ENCODE measurements at regions not wholly inside any gene's neighbourhood (a gene's known extent, or its start where the extent isn't known, plus 50 kb on each side); places are given as distances from the start of the nearest gene placed in this dataset.

DNA sequence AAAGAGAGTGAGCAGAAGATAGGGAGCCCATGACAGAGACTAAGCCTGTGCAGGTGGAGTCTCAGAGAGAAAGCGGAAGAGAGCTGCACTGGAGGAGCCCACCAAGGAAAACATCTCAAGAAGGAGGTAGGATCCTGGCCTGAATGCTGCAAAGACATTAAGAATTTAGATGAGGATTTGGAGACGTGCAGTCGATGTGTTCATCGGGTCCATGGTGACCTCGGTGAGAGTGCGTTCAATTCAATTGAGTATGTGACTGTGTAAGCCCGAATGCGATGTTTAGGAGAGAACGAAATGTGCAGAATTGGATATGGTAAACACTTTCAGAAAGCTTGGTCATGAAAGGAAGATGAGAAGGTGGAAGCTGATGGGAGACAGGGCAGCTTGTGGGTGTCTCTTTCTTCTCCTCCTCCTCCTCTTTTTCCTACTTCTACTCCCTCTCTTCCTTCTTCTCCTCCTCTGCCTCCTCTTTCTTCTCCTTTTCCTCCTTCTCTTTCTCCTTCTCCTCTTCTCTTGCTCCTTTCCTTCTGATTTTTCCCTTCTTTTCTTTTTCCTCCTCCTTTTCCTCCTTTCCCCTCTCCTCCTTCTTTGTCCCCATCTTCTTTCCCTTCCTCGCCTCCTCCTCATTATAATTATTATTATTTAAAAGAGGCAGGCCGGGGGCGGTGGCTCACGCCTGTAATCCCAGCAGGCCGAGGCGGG lies 276.0 kb downstream of the RPS24 start:
- no peak for ATAC-seq
- POLR2A ChIA-PET = interaction anchor here (0.6 kb wide), 1 partner anchor 328 kb away, joined by 5 read pairs; no protein-coding TSS in a partner anchor
- no peak overlapping the region for H3K4me3 ChIP-seq (replicated peaks in 1 of 2; ENCODE audit: low read depth in 1 of 2, low read length in 2 of 2)

DNA sequence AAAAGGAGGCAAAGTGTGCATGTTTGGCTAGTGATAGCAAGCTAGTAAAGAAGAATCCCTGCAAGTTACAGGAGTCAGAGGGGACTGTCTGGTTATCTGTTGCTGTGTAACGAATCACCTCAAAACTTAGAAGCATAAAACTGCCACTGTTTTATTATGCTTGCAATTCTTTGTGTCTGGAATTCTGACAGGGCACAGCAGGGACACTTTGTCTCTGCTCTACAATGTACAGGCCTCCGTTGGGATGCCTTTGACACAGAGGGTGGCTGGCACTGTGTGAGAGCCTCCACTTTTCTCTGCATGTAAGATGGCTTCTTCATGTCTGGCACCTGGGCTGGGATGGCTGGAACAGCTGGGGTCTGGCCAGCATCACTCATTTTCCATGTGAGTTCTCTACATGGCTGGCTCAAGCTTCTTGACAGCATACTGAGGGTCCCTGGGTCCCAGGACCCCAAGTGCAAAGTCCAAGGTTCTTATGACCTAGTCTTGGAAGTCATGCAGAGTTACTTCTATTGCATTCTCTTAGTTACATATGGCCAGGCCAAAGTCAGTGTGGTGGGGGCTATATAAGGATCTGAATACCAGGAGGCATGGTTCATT lies 276.9 kb downstream of the RPS24 start:
- no peaks in the 10 kb centered on the region for H3K4me1 ChIP-seq (ENCODE audit: control insufficient read depth in 1 of 2, insufficient read depth in 2 of 2, low read length in 2 of 2)
- H3K4me2 ChIP-seq (ENCODE audit: low read length) = no peak overlapping the region
- ChIA-PET CTCF (no interaction called here), POLR2A (interaction anchor here (0.6 kb wide), 1 partner anchor 329 kb away, joined by 5 read pairs; no protein-coding TSS in a partner anchor), RAD21 (ENCODE audit: low non-redundant PET in 1 of 2, low total read pairs in 2 of 2, uncharacterized antibody in 2 of 2, unreplicated experiment in 2 of 2) (no interaction called here)
- H3K9me3 ChIP-seq (ENCODE audit: control insufficient read depth in 1 of 2, insufficient read depth in 1 of 2, low read depth in 1 of 2, low read length in 2 of 2) = no peaks in the 10 kb centered on the region
- intact Hi-C loops (cut with micrococcal nuclease) = no loop called here
- H3K9me2 ChIP-seq (ENCODE audit: insufficient read depth) = no peaks in the 10 kb centered on the region
- TF ChIP-seq ZFX (IDR thresholded peaks at IDR 0.05) = no peak
- TF ChIP-seq EGR1 (IDR thresholded peaks at IDR 0.05; ENCODE audit: low read depth) = no peak
- TF ChIP-seq SP1 (IDR thresholded peaks at IDR 0.05; ENCODE audit: low read depth) = no peak
- TF ChIP-seq POLR2A (IDR thresholded peaks at IDR 0.05; ENCODE audit: borderline replicate concordance, extremely low read depth, insufficient read depth, insufficient read length) = no peak
- TF ChIP-seq FOSL1 (IDR thresholded peaks at IDR 0.05; ENCODE audit: low read depth) = no peak
- TF ChIP-seq, protein P1, sequence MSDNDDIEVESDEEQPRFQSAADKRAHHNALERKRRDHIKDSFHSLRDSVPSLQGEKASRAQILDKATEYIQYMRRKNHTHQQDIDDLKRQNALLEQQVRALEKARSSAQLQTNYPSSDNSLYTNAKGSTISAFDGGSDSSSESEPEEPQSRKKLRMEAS (IDR thresholded peaks at IDR 0.05) = no peak
- TF ChIP-seq JUND (IDR thresholded peaks at IDR 0.05) = no peak
- TF ChIP-seq CBX3 (IDR thresholded peaks at IDR 0.05; ENCODE audit: low read depth) = no peak
- no peak for TF ChIP-seq SIN3A (IDR thresholded peaks at IDR 0.05; ENCODE audit: low read depth)
- no peak for TF ChIP-seq SRF (IDR thresholded peaks at IDR 0.05; ENCODE audit: low read depth)
- TF ChIP-seq ZNF274 (IDR thresholded peaks at IDR 0.05; ENCODE audit: low read depth, low read length) = no peak
- TF ChIP-seq, protein P2, sequence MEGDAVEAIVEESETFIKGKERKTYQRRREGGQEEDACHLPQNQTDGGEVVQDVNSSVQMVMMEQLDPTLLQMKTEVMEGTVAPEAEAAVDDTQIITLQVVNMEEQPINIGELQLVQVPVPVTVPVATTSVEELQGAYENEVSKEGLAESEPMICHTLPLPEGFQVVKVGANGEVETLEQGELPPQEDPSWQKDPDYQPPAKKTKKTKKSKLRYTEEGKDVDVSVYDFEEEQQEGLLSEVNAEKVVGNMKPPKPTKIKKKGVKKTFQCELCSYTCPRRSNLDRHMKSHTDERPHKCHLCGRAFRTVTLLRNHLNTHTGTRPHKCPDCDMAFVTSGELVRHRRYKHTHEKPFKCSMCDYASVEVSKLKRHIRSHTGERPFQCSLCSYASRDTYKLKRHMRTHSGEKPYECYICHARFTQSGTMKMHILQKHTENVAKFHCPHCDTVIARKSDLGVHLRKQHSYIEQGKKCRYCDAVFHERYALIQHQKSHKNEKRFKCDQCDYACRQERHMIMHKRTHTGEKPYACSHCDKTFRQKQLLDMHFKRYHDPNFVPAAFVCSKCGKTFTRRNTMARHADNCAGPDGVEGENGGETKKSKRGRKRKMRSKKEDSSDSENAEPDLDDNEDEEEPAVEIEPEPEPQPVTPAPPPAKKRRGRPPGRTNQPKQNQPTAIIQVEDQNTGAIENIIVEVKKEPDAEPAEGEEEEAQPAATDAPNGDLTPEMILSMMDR (IDR thresholded peaks at IDR 0.05 in 2 of 3, conservative IDR thresholded peaks at IDR 0.05 in 1 of 3; ENCODE audit: borderline replicate concordance in 1 of 3, insufficient read depth in 1 of 3, low read depth in 2 of 3, low read length in 2 of 3) = no peak
- no peak for TF ChIP-seq YY1 (IDR thresholded peaks at IDR 0.05; ENCODE audit: extremely low read depth, insufficient replicate concordance, low read depth, low read length)
- ATAC-seq = no peak
- H3K27ac ChIP-seq (ENCODE audit: low read depth, low read length) = no peak overlapping the region
- BruUV-seq (replicated peaks) = no TSS peak
- H4K20me1 ChIP-seq (ENCODE audit: insufficient read depth) = no peaks in the 10 kb centered on the region
- DNase-seq (ENCODE audit: low read depth, low spot score) = no peak
- H2AFZ ChIP-seq (ENCODE audit: low read depth, low read length, poor library complexity, severe bottlenecking) = no peak overlapping the region
- H3K27me3 ChIP-seq (ENCODE audit: insufficient read depth, low read length) = peaks cover 23% of the 10 kb centered on the region; the same call in 1 of the 2 replicates
- no peak overlapping the region for H3K4me3 ChIP-seq (replicated peaks in 1 of 2; ENCODE audit: low read depth in 1 of 2, low read length in 2 of 2)
- H3K79me2 ChIP-seq (ENCODE audit: insufficient read depth, low read length) = no peaks in the 10 kb centered on the region
- H3K9ac ChIP-seq (ENCODE audit: low read length) = no peak overlapping the region
- no peaks in the 10 kb centered on the region for H3K36me3 ChIP-seq (ENCODE audit: control insufficient read depth in 1 of 2, insufficient read depth in 2 of 2, low read length in 2 of 2)

More for the DNA sequence above, 276.0 kb downstream of the RPS24 start:
- intact Hi-C loops (cut with micrococcal nuclease) = no loop called here
- peaks cover 19% of the 10 kb centered on the region; the same call in 1 of the 2 replicates for H3K27me3 ChIP-seq (ENCODE audit: insufficient read depth, low read length)
- RAD21 ChIA-PET (ENCODE audit: low non-redundant PET in 1 of 2, low total read pairs in 2 of 2, uncharacterized antibody in 2 of 2, unreplicated experiment in 2 of 2) = no interaction called here
- no peak for DNase-seq (ENCODE audit: low read depth, low spot score)
- no TSS peak for BruUV-seq (replicated peaks)
- no peaks in the 10 kb centered on the region for H3K9me2 ChIP-seq (ENCODE audit: insufficient read depth)
- no peaks in the 10 kb centered on the region for H3K79me2 ChIP-seq (ENCODE audit: insufficient read depth, low read length)
- no peak overlapping the region for H2AFZ ChIP-seq (ENCODE audit: low read depth, low read length, poor library complexity, severe bottlenecking)
- no peak overlapping the region for H3K4me2 ChIP-seq (ENCODE audit: low read length)
- no peaks in the 10 kb centered on the region for H4K20me1 ChIP-seq (ENCODE audit: insufficient read depth)
- H3K9ac ChIP-seq (ENCODE audit: low read length) = no peak overlapping the region
- H3K9me3 ChIP-seq (ENCODE audit: control insufficient read depth in 1 of 2, insufficient read depth in 1 of 2, low read depth in 1 of 2, low read length in 2 of 2) = no peaks in the 10 kb centered on the region
- TF ChIP-seq ZFX (IDR thresholded peaks at IDR 0.05) (no peak), ELF1 (IDR thresholded peaks at IDR 0.05; ENCODE audit: borderline replicate concordance, low read depth) (no peak), SP1 (IDR thresholded peaks at IDR 0.05; ENCODE audit: low read depth) (no peak), POLR2A (IDR thresholded peaks at IDR 0.05; ENCODE audit: borderline replicate concordance, extremely low read depth, insufficient read depth, insufficient read length) (no peak), SRF (IDR thresholded peaks at IDR 0.05; ENCODE audit: low read depth) (no peak), ATF3 (IDR thresholded peaks at IDR 0.05) (no peak), POLR2AphosphoS5 (IDR thresholded peaks at IDR 0.05; ENCODE audit: low read depth, low read length) (no peak), CEBPB (IDR thresholded peaks at IDR 0.05; ENCODE audit: low read depth) (no peak), ZNF274 (IDR thresholded peaks at IDR 0.05; ENCODE audit: low read depth, low read length) (no peak), SIN3A (IDR thresholded peaks at IDR 0.05; ENCODE audit: low read depth) (no peak), JUND (IDR thresholded peaks at IDR 0.05) (no peak)
- H3K4me1 ChIP-seq (ENCODE audit: control insufficient read depth in 1 of 2, insufficient read depth in 2 of 2, low read length in 2 of 2) = no peaks in the 10 kb centered on the region
- H3K36me3 ChIP-seq (ENCODE audit: control insufficient read depth in 1 of 2, insufficient read depth in 2 of 2, low read length in 2 of 2) = no peaks in the 10 kb centered on the region
- CTCF ChIA-PET = no interaction called here
- no peak overlapping the region for H3K27ac ChIP-seq (ENCODE audit: low read depth, low read length)

Measured in HCT116 (cell line).